GM12892 (cell line): ENCODE measurements at regions not wholly inside any gene's neighbourhood (a gene's known extent, or its start where the extent isn't known, plus 50 kb on each side); places are given as distances from the start of the nearest gene placed in this dataset.

ENCODE experiments used
- POLR2A ChIP-seq: IDR thresholded peaks from 2 replicates; pipeline ENCODE4 v1.6.1; 2011; ENCODE audit warnings: low read depth, low read length, control low read depth
- POLR2AphosphoS5 ChIP-seq: IDR thresholded peaks from 2 replicates; pipeline ENCODE4 v1.6.1; 2011; ENCODE audit warnings: low read depth, low read length, control low read depth

DNA sequence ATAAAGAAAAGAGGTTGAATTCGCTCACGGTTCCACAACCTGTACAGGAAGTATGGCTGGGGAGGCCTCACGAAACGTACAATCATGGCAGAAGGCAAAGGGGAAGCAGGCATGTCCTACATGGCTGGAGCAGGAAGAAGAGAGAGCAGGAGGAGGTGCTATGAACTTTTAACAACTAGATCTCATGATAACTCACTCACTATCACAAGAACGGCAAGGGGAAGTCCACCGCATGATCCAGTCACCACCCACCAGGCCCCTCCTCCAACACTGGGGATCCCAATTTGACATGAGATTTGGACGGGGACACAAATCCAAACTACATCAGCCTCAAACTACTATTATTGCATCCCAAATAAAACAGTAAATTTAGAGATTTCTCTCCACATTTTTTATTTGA lies 53.6 kb upstream of the CST7 start:
- TF ChIP-seq POLR2AphosphoS5 = no peak
- TF ChIP-seq POLR2A = no peak
